Stimulated activated CD8-positive, alpha-beta memory T cell treated with anti-CD3 and anti-CD28 coated beads, Interleukin-4, amount 100 ng/mL, for 1 hour (primary cell): ENCODE measurements at regions not wholly inside any gene's neighbourhood (a gene's known extent, or its start where the extent isn't known, plus 50 kb on each side); places are given as distances from the start of the nearest gene placed in this dataset.
"Not testable (repeated sequence)": the region's sequence is repeated elsewhere in the genome, so short reads cannot be mapped to it uniquely, and the experiment has no call there.

ENCODE experiments used
- DNase-seq, 2 donors: peaks; one replicate each; pipeline ENCODE4 v3.0.0-alpha.2; 2020; ENCODE audit warnings: low read depth in 2 of 2, low spot score in 1 of 2

DNA sequence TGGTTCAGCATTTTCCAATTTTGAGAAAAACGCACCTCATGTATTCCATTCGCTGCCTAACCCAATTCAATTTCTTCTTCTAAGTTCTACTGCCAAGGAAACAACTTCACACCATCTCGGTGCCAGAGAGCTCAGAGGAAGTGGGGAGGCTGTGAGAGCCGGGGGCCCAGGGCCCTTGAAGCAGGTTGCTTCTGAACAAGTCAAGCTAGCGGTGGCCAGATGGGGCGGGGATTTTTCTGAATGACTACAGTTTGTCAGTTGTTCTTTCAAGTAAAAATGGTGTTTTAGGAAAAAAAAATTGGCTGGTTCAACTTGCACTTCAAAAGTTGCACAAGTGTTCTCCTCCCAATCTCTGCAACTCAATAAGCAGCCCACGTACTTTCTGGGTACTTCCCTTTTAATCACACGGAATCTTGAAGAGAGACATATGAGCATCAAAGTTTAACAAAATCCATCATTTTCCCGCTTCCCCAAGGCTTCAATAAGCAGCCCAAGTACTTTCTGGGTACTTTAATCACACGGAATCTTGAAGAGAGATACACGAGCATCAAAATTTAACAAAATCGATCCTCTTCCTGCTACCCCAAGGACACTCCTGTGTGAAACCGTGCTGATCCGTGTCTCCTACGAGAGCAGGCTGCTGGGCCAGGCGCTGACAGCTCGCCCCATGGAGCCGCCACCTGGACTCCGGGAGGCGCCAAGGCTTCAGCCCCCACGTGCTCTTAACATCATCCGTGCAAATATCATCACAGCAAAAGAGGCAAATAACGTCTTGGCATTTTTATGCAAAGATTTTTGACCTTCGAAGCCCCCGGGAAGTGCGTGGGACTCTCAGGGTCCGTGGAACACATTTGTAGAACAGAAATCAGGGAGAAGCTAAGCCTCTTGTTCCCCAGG is 186.7 kb upstream of the PDE10A start:
- DNase-seq: no peak

DNA sequence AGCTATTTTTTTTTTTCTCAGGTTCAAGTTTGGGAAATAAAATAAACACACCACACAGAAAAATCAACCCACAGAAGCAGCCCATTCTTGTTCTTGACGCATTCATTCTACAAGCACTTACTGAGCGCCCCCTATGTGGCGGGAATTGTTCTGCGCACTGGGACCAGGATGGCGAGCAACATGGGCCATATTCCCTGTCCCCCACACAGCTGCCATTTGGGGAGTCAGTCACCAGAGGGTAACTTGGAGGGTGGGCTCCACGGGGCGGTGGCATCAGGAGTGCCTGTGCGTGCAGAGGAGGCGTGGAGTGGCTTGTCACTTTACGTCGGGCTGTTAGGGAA is 185.0 kb upstream of the PDE10A start:
- no peak for DNase-seq

DNA sequence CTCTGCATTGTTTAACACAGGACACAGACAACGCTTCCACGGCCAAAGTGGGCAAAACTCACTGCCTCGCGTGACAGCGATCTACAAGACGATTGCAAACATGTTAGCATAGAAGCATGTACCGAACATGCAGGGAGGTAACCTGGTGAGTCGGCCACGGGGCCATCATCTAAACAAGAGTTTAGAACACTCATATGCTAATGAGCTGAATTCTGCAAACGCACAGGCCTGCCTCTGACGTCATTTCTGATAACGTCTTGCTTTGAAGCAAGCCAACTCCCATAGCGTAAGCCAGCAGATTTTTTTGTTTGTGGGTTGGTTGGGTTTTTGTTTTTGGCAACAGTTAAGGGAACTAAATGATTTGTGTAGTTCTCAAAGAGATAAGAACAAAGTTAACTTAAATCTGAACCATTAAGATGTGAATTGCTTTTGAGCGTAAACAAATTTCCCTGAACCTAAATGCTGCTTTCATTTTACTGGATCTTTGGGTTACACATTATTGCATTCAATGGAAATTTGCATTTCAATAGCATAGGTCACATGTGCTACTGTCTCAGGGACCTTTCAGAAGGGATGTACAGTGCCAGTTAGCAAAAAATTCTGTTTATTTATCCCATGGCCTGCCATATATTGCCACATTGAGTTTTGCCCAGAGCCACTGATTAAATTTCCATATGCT is 184.5 kb upstream of the PDE10A start:
- no peak for DNase-seq

DNA sequence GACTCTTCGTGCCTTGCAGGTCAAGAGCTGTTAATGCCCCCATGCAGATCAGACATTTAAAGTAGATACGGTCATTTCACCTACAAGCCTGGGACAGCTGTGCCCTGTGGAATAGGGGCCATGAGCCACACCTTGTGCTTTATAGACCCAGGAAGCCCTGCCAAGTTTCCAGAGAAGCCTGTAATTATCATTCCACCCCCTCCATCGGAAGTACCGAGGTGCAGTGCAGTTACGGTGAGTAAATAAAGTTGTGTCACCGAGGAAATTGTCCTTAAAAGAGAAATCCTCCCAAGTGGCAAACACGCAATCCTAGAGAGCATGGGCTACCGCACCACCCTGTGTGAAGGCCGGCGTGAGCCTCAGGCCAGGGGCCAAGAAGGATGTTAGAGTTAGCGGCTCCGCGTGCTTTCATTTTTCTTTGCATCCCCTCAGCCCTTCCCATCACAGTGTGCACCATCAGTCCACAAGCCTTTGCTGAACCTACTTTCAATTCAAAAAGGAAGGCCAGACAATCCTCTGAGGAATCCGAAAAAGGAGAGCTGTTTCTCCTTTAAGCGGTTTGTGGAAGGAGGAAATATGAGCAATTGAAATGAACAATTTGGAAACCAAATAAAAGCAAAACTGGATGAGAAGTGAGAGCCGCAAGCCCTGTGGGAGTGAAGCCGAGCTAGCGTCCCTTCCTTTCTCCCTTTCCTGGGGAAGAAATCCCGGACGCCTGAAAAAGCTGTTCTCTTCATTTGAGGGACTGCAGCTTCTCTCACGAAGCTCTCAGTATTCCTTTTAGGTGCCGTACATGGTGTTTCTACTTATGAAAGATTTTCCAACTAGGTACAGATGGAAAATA is 183.3 kb upstream of the PDE10A start:
- no peak for DNase-seq

DNA sequence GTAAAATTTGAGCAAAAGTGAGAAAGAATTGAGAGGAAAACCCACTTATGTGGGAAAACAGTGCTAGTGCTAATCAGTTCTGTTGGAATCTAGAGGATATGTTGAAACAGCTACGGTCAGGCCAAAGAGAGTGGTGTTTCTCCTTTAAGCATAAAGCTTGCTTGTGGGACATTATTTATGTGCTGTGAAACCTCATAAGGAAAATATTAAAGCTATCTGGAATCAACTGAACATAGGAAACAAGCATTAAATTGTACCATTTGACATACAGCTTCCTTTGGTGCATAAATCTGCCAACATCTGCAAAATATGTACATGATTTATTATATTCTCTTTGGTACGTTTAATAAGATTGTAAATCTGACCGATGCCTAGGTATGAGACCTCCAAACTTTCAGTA is 182.5 kb upstream of the PDE10A start:
- DNase-seq: no peak

DNA sequence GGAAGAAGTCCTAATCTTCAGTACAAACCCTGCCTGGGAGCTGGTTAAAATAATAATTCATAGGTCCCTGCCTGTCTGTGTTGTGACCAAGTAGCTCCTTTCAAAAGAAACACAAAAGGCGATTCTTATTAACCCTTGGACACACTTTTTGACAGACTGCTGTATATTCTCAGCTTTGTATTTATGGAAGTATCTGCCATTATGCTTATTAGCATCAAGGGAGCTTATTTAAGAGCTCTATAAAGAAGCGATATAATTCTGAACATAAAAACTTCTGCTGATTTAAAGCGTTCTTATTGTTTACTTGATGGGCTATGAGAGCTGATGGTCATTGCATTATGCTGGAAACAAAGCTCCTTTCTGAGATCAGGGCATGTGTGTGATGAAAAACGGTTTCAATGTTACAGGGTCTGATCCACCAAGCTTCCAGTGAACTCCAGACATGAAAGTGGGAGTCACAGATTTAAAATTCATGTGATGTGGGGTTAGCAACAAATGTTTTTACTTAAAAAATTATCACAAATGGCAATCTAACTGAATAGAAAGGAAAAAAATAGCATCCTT is 181.8 kb upstream of the PDE10A start:
- DNase-seq: no peak

DNA sequence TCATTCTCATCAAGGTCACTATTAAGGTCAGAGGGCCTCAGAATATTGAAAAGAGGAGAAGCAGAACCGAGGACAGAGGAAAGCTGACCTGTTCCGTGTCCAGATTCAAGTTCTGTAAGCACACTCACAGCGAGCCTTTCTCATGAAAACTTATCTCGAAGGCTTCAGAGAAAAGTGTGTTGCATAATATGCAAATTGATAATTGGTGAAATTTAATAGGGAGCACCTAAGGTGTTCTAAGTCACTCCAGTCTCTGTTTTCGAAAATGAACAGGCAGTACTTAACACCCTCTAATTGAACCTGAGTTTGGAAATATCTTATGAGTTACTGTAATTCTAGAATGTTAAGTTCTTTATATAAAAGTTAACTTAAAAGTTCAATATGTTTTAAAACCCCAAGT is 181.2 kb upstream of the PDE10A start:
- DNase-seq: no peak

DNA sequence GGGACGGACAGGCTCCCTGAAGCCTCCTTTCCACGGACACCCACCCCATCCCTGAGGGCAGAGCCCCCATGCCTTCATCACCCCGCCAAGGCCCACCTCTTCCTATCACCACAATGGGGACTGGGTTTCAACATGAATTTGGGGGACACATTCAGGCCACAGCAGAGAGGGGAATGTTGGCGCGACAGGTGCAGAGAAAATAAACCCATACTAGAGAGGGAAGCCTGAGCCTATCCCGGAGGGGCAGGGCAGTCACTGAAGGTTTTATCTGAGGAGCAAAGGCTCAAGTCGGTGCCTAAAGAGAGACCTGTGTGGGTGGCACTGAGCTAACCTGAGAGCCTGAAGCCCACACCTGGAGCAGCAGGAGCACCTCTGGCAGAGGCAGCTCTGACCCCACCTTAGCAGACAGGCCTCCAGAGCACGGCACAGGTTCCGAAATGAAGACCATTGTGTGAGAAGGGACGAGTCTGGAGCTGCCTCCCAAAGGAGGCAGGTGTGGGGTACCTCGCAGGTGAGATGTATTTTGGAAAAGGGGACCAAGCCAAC is 180.6 kb upstream of the PDE10A start:
- no peak for DNase-seq

DNA sequence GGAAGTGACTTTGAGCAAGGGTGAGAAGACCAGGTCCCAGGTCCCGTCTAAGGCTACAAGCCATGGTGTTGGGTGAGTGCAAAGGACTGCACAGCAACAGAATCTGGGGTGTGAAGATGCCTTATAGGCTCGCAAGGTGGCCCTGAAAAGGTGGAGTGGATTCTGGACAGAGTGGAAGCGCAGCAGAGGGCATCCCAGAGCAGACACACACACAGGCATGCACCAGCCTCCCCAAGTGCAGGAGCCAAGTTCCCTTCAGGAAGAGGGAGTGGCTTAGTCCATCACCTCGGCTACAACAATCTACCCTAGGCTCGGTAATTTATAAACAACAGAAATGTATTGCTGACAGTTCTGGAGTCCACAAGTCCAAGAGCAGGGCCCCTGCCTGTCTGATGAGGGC is 180.1 kb upstream of the PDE10A start:
- no peak for DNase-seq

DNA sequence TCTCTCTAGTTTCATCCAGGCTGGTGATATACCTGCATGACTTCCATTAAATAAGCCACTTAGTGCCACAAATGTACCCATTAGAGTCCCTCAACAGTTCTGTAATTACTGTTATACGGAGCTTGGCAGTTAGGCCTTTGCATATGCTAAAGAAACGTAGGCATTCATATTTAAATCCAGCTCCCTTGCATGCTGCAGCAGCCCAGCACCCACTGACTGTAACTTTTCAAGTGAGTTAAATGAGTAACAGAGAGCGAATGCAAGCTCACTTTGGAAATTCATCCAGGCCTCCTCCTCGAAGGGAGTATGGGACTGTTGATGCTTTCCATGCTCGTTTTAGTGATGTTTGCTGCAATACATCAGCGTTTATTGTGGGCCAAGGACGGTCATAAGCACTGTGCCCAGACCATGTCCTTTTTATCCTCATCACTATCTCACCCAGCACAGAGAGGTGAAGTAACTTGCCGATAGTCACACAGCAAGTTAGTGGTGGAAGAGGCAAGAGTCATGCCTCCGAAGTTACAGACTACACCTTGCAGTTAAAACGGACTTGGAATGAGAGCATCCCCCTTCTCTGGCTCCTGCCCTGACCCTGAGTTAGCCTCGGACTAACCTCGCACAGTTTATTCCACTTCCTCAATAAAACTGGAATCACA is 179.4 kb upstream of the PDE10A start:
- no peak for DNase-seq

DNA sequence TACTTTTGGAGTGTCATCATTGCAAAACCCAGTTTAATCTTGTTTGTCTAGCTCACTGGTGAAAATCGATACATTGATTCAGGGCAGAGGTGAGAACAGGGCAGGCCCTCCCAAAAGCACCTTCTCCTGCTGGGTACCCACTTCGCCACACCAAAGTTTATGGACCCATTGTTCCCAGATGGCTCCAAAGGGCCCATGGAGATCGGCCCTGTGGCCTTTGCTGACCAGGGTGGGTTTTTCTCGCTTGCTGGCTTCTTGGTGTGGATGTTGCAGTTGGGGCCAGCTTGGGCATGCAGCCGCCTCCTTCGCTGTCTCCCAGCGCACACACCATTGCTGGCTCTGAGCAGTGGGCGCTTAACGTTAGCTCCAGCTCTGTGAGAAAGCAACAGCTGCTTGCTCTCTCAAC is 178.1 kb upstream of the PDE10A start:
- DNase-seq: no peak

DNA sequence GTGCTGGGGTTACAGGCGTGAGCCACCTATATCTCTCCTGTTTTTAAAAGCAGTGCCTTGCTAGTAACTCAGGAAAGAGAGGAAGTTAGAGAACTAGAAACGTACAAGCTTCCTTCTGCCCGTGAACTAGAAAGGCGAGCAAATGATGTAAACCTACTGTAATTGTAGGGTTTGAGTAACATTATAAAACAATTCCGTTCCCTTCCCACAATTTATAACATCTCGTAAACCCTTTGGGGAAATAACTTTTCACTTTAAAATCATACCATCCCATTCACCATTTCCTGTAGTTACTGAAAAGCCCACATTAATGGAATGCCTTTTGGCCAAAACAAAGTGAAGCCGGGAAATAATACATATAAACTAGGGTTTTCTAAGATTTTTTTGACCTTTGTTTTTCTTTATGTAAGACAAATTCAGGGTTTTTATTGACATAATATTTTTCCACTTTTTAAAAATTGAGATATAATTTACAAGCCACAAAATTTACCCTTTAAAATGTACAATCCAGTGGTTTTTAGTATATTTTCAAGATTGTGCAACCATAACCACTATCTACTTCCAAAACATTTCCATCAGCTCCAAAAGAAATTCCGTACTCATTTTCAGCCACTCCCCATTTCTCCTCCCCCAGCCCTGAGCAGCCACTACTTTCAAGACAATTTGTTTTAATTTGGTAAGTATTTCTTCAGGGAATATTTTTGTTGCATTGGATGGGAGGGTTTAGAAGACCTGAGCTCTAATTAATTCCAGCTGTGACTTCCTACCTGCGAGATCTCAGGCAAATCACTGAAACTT is 175.1 kb upstream of the PDE10A start:
- no peak for DNase-seq

DNA sequence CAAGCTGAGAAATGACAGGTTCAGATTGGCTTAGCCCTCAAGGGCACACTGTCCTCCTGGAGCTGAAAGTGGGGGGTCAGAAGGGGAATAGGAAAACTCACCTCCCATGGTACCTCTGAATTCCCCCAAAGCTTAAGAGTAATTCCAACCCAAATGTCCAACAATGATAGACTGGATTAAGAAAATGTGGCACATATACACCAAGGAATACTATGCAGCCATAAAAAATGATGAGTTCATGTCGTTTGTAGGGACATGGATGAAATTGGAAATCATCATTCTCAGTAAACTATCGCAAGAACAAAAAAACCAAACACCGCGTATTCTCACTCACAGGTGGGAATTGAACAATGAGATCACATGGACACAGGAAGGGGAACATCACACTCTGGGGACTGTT is 173.6 kb upstream of the PDE10A start:
- not testable (repeated sequence) for DNase-seq

DNA sequence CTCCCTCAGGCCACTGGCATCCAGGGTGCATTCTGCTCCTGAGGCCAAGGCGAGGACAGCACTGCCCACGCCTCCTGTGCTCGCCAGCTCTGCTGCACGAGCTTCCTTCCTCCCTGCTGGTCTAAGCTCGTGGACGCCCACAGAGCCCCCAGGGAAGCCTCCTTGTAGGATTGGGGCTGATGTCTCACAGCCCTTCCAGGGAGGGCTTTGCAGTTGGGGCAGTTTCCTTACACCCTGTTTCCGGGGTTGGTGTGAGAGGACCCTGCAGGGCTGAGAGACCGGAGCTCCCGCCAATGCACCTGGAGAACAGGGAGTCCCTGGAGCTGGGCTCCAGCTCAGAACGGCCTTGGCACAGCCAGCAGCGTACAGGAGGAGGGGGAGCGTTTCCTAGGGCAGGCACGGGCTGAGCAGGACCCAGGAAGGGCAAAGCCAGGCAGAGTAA is 172.4 kb upstream of the PDE10A start:
- no peak for DNase-seq

DNA sequence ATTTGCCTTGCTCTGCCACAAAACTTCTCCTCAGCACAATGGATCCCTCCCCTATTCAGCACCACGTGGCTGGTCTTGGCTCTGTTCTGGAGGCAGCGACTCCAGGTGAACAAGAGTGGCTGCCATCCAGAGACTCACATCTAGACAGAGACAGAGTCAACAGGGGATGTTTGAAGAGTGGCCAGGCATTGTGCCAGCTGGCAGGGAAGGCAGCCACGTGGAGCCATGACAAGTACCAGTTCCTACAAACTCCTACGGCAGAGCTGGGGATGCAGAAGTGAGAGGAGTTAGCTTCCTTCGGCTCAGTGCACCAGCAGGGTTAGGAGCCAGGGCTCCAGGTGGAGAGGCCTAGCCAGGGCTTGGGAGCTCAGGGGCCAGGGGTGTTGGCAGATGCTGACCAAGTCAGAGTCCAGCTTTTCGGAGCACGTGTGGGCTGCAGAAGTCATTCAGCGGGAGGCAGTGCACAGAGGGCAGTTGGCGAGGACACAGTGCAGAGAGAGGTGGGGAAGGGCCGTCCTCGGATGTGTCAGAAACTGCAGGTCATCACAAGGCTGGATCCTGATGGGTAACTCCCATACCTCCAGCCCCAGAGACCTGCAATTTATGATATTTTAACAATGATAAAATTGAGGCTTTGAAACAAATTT is 171.7 kb upstream of the PDE10A start:
- no peak for DNase-seq

DNA sequence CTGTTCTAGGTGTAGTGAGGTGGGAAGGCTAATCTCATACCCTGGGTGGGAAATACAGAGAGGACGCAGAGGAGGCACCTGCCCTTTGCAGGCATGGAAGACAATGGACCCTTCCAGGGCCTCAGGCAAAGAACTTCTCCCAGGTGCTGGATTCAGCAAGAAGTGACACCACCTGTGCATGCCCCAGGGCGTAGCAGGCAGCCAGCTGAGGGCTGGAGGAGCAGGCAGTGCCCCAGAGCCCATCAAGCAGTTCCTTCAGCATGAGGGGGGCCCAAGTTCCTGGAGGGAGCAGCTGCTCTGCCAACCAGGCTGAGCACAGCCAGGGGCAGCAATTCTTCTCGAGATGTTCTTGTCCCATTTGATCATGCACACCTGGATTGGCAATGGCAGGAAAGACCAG is 170.3 kb upstream of the PDE10A start:
- DNase-seq: no peak

DNA sequence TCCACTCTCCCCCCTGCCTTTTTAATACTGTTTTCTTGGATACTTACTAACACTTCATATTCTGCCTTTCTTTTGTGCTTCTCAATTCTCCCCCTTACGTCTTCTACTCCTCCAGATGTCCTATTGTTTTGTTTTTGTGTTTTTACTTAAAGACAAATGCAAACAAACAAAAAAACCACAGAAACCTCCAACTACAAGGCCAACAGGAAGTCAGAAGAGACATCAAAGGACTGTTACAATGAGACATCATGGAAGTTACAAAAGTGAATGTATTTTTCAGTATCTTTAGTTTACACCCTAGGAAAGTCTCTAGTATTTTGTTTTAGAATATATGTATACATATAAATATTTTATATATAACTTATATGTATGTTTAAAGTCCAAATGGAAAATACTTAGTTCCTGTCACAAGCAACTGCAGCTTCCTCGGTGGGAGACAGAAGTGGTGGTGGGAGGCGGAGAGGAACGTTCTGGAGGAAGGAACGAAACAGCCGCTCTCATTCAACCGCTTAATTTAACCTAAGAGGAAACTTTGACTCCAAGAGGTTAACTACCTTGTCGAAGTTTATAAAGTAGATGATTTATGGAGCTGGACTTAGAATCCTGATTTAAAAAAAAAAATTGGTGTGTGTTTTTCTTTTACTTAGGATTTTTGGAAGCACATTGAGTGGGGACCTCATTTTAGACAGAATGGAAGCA is 168.9 kb upstream of the PDE10A start:
- no peak for DNase-seq

DNA sequence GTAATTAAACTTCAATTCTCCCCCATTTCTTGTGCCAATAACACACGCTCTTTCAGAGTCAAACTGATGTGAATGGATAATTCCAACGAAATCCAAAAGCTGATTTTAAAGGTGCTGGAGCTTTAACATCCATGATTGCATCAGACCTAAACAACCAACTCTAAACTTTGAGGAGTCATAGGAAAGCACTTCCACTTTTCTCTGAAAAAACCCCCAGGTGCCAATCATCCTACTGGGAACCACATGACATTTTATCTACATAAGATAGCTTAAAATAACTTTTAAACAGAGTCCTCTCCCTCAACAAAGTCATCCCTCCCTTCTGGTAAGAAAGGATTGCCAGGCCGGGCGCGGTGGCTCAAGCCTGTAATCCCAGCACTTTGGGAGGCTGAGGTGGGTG is 167.7 kb upstream of the PDE10A start:
- no peak for DNase-seq

DNA sequence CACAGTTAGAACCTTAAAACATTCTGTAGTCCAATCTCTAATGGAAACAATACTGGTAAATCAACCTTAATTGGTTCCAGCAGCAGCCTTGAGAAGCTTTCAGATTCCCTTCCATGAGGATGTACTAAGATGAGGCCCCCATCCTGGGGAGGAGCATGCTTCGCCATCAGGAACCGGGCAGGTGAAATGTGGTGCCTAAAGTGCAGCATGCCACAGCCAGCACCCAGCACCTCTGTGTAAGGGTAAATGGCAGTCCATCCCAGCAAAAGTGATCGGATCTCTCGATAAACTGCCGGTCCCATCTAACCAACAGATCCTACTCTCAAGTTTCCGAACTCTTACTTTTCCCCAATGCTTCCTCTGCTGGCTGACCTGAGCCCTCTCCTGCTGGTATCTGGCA is 166.3 kb upstream of the PDE10A start:
- DNase-seq: no peak
